Esophagus (tissue), 2 donors: ENCODE measurements at regions not wholly inside any gene's neighbourhood (a gene's known extent, or its start where the extent isn't known, plus 50 kb on each side); places are given as distances from the start of the nearest gene placed in this dataset.

Experiments
- H3K27ac ChIP-seq, 2 donors: one replicate each; pipeline ENCODE4 v1.5.1; 2013; ENCODE audit warnings: low read depth in 2 of 2, mild to moderate bottlenecking in 2 of 2, inconsistent platforms in 1 of 2, low read length in 1 of 2, moderate library complexity in 1 of 2
- H3K27me3 ChIP-seq, 2 donors: one replicate each; pipeline ENCODE4 v1.6.1; 2013; ENCODE audit warnings: low read length in 2 of 2, control low read depth in 1 of 2, mild to moderate bottlenecking in 1 of 2; ENCODE audit not compliant: insufficient read depth in 2 of 2, control insufficient read depth in 1 of 2
- H3K36me3 ChIP-seq, 2 donors: one replicate each; pipeline ENCODE4 v1.6.1; 2013; ENCODE audit warnings: low read length in 1 of 2; ENCODE audit not compliant: control insufficient read depth in 2 of 2, insufficient read depth in 2 of 2
- H3K4me1 ChIP-seq, 2 donors: one replicate each; pipeline ENCODE4 v1.6.1; 2013; ENCODE audit warnings: low read length in 1 of 2; ENCODE audit not compliant: control insufficient read depth in 2 of 2, insufficient read depth in 2 of 2
- H3K4me3 ChIP-seq, 2 donors: one replicate each; pipeline ENCODE4 v1.5.1; 2013; ENCODE audit warnings: low read length in 2 of 2, mild to moderate bottlenecking in 2 of 2, low read depth in 1 of 2, moderate library complexity in 1 of 2
- H3K9me3 ChIP-seq, 2 donors: one replicate each; pipeline ENCODE4 v1.6.1; 2013; ENCODE audit warnings: mild to moderate bottlenecking in 2 of 2, low read depth in 1 of 2, low read length in 1 of 2, moderate library complexity in 1 of 2; ENCODE audit not compliant: control insufficient read depth in 2 of 2, insufficient read depth in 1 of 2
- WGBS, 2 donors: extraction: QIAGEN DNeasy Blood & Tissue Kit; methylation state at CpG; one replicate each; pipeline ENCODE4 v1.1.7; 2013; 5-methylcytosine and 5-hydroxymethylcytosine counted together
- donor health status: healthy with polysubstance abuse.
- donor health status: Bipolar disorder and iron deficiency.

- peaks cover 0 to 2% of the 10 kb centered on the region in 2 donors for H3K36me3 ChIP-seq
- no peaks in the 10 kb centered on the region for H3K27me3 ChIP-seq
- H3K27ac ChIP-seq, result no peak overlapping the region
- no peaks in the 10 kb centered on the region for H3K9me3 ChIP-seq
- WGBS, 2 donors, result 97 to 99% methylated on average over 2 of the region's 2 CpGs
- H3K4me3 ChIP-seq, result no peak overlapping the region
- no peaks in the 10 kb centered on the region for H3K4me1 ChIP-seq
These were observed 97.5 kb upstream of the SPATA12 start for GRCh38 chr3:56962922-56963321.

- no peak overlapping the region for H3K27ac ChIP-seq
- peaks cover 0 to 6% of the 10 kb centered on the region in 2 donors for H3K36me3 ChIP-seq
- H3K9me3 ChIP-seq, result no peaks in the 10 kb centered on the region
- no peaks in the 10 kb centered on the region for H3K4me1 ChIP-seq
- no peaks in the 10 kb centered on the region for H3K27me3 ChIP-seq
- H3K4me3 ChIP-seq, result no peak overlapping the region
- 68 to 70% methylated on average over 3 of the region's 3 CpGs for WGBS, 2 donors
These were observed 98.3 kb upstream of the SPATA12 start for GRCh38 chr3:56962206-56962605.

GRCh38 chr3:56960234-56960917, 100.1 kb upstream of the SPATA12 start:
- H3K27ac ChIP-seq, result no peak overlapping the region
- H3K4me1 ChIP-seq, result no peaks in the 10 kb centered on the region
- no peaks in the 10 kb centered on the region for H3K9me3 ChIP-seq
- no peaks in the 10 kb centered on the region for H3K27me3 ChIP-seq
- 81 to 85% methylated on average over 6 of the region's 6 CpGs for WGBS, 2 donors
- H3K36me3 ChIP-seq, result peaks cover 0 to 8% of the 10 kb centered on the region in 2 donors
- H3K4me3 ChIP-seq, result no peak overlapping the region

- H3K4me1 ChIP-seq, result peaks cover 0 to 5% of the 10 kb centered on the region in 2 donors
- no peak overlapping the region for H3K27ac ChIP-seq
- H3K36me3 ChIP-seq, result peaks cover 0 to 8% of the 10 kb centered on the region in 2 donors
- 93 to 95% methylated on average over 2 of the region's 2 CpGs for WGBS, 2 donors
- no peak overlapping the region for H3K4me3 ChIP-seq
- H3K9me3 ChIP-seq, result no peaks in the 10 kb centered on the region
- no peaks in the 10 kb centered on the region for H3K27me3 ChIP-seq
These were observed 101.6 kb upstream of the SPATA12 start for GRCh38 chr3:56958879-56959278.

- Histone ChIP-seq H3K4me3 (no peak overlapping the region), H3K4me1 (peaks cover 0 to 5% of the 10 kb centered on the region in 2 donors), H3K27ac (no peak overlapping the region), H3K36me3 (peaks cover 0 to 8% of the 10 kb centered on the region in 2 donors), H3K27me3 (no peaks in the 10 kb centered on the region), H3K9me3 (no peaks in the 10 kb centered on the region)
- WGBS, 2 donors, result 95 to 97% methylated on average over 2 of the region's 2 CpGs
These were observed 102.9 kb upstream of the SPATA12 start for GRCh38 chr3:56957522-56957921.

- no peak overlapping the region for H3K4me3 ChIP-seq
- H3K27me3 ChIP-seq, result no peaks in the 10 kb centered on the region
- peaks cover 0 to 5% of the 10 kb centered on the region in 2 donors for H3K4me1 ChIP-seq
- no peaks in the 10 kb centered on the region for H3K9me3 ChIP-seq
- H3K27ac ChIP-seq, result no peak overlapping the region
- peaks cover 0 to 8% of the 10 kb centered on the region in 2 donors for H3K36me3 ChIP-seq
- WGBS, 2 donors, result 98 to 99% methylated on average over 3 of the region's 3 CpGs
These were observed 103.6 kb upstream of the SPATA12 start for GRCh38 chr3:56956906-56957305.

GRCh38 chr3:56955492-56956111, 104.9 kb upstream of the SPATA12 start:
- WGBS, 2 donors, result 88 to 91% methylated on average over 5 of the region's 5 CpGs
- Histone ChIP-seq H3K27me3 (no peaks in the 10 kb centered on the region), H3K9me3 (no peaks in the 10 kb centered on the region), H3K4me3 (no peak overlapping the region), H3K36me3 (peaks cover 0 to 6% of the 10 kb centered on the region in 2 donors), H3K4me1 (peaks cover 0 to 5% of the 10 kb centered on the region in 2 donors), H3K27ac (no peak overlapping the region)

GRCh38 chr3:56954125-56954524, 106.3 kb upstream of the SPATA12 start:
- Histone ChIP-seq H3K9me3 (no peaks in the 10 kb centered on the region), H3K27me3 (no peaks in the 10 kb centered on the region), H3K36me3 (peaks cover 0 to 6% of the 10 kb centered on the region in 2 donors), H3K4me3 (no peak overlapping the region), H3K4me1 (peaks cover 0 to 5% of the 10 kb centered on the region in 2 donors), H3K27ac (no peak overlapping the region)
- 97 to 100% methylated on average over 1 of the region's 1 CpG for WGBS, 2 donors

GRCh38 chr3:56952846-56953245, 107.6 kb upstream of the SPATA12 start:
- no peak overlapping the region for H3K27ac ChIP-seq

GRCh38 chr3:56952061-56952460, 108.4 kb upstream of the SPATA12 start:
- H3K36me3 ChIP-seq, result peaks cover 0 to 3% of the 10 kb centered on the region in 2 donors
- no peaks in the 10 kb centered on the region for H3K9me3 ChIP-seq
- H3K27me3 ChIP-seq, result no peaks in the 10 kb centered on the region
- no peak overlapping the region for H3K27ac ChIP-seq
- H3K4me3 ChIP-seq, result no peak overlapping the region
- 74 to 78% methylated on average over 1 of the region's 1 CpG for WGBS, 2 donors
- peaks cover 0 to 5% of the 10 kb centered on the region in 2 donors for H3K4me1 ChIP-seq

More at GRCh38 chr3:56952846-56953245, 107.6 kb upstream of the SPATA12 start:
- Histone ChIP-seq H3K9me3 (no peaks in the 10 kb centered on the region), H3K4me3 (no peak overlapping the region), H3K4me1 (peaks cover 0 to 5% of the 10 kb centered on the region in 2 donors), H3K27me3 (no peaks in the 10 kb centered on the region), H3K36me3 (peaks cover 0 to 6% of the 10 kb centered on the region in 2 donors)
- 83 to 87% methylated on average over 4 of the region's 4 CpGs for WGBS, 2 donors
